Gastrocnemius medialis (tissue), 4 donors: ENCODE measurements at regions not wholly inside any gene's neighbourhood (a gene's known extent, or its start where the extent isn't known, plus 50 kb on each side); places are given as distances from the start of the nearest gene placed in this dataset.

Source experiments
- CTCF ChIP-seq, 5 experiments: fragments of 450-650 bp in 3 of 5; fragments of 200-600 bp in 2 of 5; sonication (generic) in 2 of 5; IDR thresholded peaks in 4 of 5; conservative IDR thresholded peaks in 1 of 5; 1 replicate in 4 of 5; 2 replicates in 1 of 5; pipeline ENCODE4 v1.5.1; 2016 to 2019; ENCODE audit warnings: antibody characterized with exemption in 5 of 5, mild to moderate bottlenecking in 3 of 5, moderate library complexity in 3 of 5
- POLR2A ChIP-seq, 2 donors: fragments of 450-650 bp; IDR thresholded peaks; one replicate each; pipeline ENCODE4 v1.6.1; 2017; ENCODE audit warnings: antibody characterized with exemption in 2 of 2, mild to moderate bottlenecking in 2 of 2, moderate library complexity in 2 of 2

DNA sequence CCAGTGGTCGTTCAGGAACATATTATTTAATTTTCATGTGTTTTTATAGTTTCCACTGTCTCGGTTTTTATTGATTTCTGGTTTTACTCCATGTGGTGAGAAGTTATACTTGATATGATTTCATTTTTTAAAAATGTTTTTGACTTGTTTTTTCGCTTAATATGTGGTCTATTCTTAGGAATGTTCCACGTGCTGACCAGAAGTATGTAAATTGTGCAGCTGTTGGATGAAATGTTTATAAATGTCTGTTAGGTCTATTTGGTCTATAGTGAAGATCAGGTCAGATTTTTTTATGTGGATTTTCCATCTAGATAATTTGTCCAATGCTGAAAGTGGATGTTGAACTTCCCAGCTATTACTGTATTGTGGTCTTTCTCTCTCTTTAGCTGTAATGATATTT, 433.8 kb upstream of the MIS18BP1 start:
- TF ChIP-seq CTCF (IDR thresholded peaks at IDR 0.05 in 4 of 5, conservative IDR thresholded peaks at IDR 0.05 in 1 of 5) = no peak
- TF ChIP-seq POLR2A (IDR thresholded peaks at IDR 0.05) = no peak
